HG03097 (cell line): ENCODE measurements at regions not wholly inside any gene's neighbourhood (a gene's known extent, or its start where the extent isn't known, plus 50 kb on each side); places are given as distances from the start of the nearest gene placed in this dataset.
"Not testable (repeated sequence)": the region's sequence is repeated elsewhere in the genome, so short reads cannot be mapped to it uniquely, and the experiment has no call there.

Experiments
- ATAC-seq: cut with Tn5 transposase; IDR thresholded peaks from one replicate; pipeline ENCODE4 v1.9.1; 2021; ENCODE audit not compliant: unreplicated experiment, low FRiP score

DNA sequence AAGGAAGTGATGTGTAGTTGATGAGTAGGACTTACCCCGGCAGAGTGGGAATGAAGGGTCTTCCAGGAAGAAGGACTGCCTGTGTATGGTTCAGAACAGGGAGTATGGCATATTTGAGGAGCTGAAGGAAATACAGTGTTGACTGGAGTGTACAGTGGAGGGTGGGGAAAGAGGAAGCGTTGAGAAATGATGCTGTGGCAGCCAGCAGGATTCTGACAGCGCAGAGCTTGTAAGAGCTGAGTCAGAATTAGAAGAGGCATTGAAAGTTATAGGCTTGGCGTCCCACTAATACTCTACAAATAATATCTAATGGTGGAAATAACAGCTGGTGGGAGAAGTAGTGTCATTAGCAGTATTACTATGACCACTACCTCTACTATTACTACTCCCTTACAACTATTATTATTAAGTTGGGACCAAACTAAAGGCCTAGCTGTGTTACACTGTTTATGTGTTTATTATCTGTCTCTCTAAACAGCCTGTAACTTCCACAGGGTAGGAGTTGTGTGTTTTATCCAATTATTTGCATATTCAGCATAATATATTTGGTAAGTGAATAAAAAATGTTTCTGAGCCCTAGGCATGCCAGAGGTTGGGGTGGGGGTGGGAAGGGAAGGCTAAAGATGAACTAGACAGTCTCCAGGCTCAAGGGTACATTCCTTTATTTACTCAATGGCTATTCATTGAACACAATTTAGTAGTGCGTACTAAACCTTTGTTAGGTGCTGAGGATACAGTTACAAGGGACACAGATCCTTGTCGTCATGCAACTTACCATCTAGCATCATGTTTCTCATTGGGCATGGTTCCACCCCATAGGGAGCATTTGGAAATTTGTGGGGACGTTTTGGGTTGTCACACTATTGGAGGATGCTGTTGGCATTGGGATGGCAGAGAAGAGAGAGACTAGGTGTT, 428.8 kb upstream of the ONECUT1 start:
- no peak for ATAC-seq

DNA sequence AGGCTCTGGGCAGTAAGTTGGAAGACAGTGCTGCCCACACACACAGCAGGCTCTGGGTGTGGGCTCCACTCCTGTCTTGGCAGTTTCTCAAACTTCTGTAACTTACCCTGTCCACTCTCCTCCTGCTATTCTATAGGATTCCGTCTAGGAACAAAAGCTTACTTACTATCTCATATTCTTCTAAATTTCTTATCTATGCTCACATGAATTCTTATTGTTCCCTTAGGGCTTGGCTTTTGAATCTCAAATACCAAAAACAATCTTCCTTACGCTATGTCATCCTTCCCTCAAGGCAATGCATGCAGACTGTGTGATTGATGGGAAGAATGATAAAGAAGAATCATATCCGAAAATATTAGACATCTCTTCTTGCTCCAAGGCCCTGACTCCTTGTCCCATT, 425.9 kb upstream of the ONECUT1 start:
- no peak for ATAC-seq

DNA sequence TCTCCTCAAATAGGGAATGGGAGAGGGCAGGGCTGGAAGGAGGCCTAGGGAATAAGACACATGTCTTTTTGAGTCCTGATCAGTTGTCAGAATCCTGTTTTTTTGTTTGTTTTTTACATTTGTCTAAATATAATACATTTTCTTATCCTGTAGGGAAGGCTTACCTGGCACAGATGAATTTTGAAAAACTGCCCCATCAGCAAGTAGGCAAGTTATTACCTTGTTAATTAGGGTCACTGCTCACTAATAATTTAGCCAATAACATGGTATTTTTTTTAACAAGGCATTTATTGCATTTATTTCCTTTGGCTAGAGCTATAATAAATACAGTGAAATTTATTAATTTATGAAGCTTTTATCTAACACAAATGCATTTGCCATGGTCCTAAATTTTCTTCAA, 423.2 kb upstream of the ONECUT1 start:
- no peak for ATAC-seq

DNA sequence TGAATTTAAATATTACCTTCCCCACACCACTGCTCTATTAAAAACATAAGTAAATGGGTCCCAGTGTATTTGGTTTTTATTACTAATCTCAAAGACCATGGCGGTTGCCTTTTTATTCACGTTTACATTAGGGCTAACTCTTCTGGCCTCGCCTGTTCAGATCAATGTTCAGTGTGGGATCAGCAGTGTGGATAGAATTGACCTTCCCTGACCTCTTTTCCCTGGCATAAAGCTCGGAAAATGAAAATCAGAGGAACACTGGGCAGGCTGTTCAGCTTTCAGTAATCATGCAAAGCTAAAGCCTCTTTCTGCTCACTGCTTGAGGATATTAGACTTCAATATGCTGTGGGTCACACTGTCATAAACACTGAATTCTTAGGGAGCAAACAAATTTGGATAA, 422.6 kb upstream of the ONECUT1 start:
- no peak for ATAC-seq

DNA sequence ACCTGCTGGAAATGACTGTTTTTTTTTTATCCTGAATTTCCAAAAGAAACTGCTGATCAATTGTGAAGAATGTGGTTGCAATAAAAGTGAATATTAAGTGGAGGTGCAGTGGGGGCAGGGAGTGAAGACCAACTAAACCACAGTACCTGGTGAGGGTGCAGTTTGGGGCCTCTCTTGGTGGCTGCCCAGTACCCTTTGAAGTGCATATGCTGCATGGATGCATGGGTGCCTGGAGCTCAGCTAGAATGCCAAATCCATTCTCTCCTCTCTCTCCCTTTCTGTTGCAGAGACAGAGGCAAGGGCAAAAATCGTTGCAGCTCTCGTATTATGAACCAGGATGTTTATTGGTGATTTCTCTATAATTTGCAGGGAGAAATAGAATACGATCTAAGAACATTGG, 420.5 kb upstream of the ONECUT1 start:
- no peak for ATAC-seq

DNA sequence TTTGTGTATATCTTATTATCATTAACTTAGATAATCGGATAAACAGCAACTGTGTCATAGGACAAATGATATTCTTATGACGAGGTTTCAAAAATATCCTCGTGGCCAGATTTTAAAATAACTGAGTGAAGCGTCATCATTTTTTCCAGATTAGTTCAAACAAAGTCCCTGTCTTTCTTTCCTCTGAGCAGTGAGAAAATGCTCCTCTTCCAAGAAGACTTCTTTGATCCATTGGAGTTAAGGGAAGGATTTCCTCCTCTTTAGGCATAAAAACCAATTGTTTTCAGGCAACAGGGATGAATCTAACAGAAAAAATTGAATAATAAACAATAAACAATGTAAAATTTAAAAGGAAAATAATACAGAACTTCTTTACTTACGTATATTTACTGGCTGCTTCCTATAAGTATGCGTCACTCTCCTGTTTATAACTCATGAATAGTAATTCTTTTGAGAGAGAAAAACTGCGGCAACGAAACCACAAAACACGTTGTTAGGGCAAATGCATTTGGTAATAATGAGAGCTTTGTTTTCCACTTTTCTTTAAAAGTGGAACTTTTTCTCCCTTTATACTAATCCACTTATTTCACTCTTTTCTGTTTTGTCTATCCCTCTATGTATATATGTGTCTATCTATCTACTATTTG, 419.4 kb upstream of the ONECUT1 start:
- no peak for ATAC-seq

DNA sequence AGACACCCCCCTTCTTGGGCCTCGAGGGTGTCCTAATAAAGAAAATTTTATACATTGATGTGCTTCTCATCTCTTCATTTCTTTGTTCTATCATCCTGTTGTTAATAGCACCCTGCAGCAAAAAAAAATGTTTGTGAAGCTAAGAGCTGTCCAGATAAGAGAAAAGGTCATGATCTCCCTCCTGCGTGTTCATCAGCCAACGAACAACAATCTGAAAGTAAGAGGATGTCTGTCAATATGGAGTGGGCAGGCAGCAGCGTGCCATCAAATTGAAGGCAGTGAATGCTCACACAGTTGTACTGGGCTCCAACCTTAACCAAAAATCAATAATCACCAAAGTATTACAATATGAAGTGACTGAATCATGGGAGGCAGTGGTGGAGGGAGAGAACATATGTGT, 418.6 kb upstream of the ONECUT1 start:
- ATAC-seq = no peak

DNA sequence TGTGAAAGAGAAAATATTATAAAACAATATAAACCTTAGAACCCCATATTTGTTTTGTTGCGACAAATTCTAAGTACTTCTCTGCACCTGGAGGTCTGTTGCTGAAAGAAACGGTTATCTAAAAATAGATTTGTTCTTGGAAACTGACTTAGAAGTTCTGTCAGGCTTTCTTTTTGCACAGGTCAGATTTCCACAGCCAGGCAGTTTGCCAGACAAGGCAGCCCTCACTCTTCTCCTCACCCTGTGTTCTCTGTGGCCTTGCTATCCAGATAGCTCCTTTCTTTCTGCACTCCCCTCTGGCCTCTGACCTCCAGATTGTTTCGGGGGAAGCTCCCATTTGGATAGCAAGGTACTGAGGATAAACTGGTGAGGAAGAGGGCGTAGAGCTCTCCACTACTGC, 413.3 kb upstream of the ONECUT1 start:
- ATAC-seq = no peak

DNA sequence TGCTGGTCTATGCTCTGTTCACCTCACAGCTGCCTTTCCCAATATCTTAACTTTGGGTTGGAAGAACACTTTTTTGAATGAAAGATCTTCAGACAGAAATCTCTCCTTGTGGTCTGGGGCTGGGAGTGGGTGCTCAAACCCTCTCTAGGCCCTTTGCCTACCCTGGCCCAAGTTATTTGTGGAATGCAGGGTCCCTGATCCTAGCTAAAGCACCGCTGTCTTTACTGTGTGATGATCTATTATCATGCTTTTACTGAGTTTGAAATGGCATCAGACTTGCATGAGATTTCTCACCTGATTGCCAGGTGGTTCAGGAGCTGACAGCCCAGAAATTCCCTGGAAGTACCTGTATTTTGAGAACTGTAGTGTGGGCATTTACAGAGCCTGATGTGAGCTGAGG, 412.7 kb upstream of the ONECUT1 start:
- ATAC-seq = no peak

DNA sequence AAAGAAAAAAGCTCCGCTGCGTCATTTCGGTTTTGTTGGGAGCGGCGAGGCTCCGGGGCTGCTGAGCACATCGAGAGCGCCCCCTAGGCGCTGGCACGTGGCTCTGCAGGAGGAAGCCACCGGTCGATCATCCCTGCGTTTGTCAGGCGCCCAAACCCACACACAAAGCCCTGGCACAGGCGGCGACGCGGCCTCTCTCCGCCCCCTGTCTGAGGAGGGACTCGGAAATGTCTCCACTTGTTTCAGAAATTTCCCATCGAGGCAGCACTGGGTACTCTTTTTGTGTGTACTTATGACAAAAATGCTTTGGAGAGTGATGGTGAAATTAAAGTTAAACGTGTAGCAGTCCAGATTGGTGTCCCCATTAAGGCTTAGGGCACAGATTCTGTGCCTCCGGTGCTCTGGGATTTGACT, 407.3 kb upstream of the ONECUT1 start:
- ATAC-seq = peak; percentile 71

DNA sequence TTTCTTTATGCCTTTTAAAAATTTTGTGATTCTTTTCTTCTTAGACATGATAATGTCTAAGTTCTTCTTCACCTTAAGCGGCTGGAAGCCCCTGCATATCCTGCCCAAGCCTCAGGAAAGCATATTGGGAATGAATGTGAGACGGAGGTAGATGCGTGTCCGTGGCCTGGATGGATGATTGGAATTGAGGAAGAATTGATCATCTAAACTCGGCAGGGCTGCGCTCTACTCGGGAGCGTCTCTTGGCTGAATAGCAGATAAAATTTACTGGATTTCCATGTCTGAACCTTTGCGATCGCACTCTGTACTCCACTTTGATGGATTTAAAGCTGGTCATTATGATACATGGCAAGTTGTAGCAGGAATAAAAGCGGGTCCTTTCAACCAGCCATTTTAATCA, 406.7 kb upstream of the ONECUT1 start:
- ATAC-seq = no peak

DNA sequence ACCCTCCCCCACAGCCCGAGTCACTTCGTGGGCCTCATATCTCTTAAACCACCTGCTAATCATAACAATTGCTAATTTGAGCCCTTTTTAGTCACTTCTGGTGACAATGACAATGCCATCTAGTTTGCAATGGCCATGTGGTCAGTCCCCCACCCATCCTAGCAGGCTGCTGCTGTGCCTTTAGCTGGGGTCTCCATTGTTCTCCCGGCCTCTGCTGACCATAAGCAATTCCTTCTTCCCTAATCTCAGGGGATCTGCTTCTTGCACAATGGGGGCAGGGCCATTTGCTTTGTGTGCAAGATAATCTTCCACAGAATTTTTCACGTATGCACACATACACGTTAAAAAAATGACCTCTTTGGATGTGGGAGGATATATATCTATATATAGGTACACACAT, 406.1 kb upstream of the ONECUT1 start:
- ATAC-seq = no peak

DNA sequence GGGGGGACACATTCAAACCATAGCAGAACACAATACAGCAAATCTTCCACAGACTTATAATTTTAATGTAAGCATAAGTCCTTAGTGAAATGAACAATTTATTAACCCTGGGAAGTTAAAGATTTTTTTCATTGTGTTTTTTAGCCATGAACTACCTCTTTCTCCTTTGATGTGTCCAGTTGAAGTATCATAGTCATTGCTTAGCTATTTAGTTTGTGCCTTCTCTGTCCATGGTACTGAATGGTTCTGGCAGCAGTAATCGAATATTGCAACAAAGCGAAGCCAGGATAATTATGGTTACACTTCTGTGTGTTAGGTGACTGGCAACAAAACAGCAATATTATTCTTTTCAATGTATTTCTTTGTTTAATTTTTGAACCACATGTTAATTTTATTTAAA, 403.0 kb upstream of the ONECUT1 start:
- no peak for ATAC-seq

DNA sequence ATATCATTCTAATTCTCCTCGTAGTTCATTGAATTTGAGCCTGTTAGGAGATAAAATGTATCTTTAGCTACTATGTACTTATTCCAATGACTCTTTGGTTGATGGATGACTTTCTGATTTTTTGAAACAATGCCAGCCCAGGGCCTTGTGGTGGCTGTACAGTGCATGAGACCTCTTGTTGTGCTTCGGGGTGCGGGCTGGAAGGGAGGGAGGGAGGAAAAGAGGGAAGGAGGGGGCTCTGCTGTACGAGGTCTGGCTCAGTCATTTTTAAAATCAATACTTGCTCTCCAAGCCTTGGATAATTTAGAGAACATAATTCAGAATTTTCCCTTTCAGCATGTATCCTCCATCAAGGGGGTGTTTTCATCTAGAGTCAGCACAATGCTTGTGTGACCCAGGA, 399.7 kb upstream of the ONECUT1 start:
- ATAC-seq = no peak

DNA sequence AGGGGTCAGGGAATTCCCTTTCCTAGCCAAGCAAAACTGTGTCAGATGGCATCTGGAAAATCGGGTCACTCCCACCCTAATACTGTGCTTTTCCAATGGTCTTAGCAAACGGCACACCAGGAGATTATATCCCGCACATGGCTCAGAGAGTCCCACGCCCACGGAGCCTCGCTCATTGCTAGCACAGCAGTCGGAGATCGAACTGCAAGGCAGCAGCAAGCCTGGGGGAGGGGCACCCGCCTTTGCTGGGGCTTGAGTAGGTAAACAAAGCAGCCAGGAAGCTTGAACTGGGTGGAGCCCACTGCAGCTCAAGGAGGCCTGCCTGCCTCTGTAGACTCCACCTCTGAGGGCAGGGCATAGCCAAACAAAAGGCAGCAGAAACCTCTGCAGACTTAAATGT, 393.3 kb upstream of the ONECUT1 start:
- ATAC-seq = not testable (repeated sequence)

DNA sequence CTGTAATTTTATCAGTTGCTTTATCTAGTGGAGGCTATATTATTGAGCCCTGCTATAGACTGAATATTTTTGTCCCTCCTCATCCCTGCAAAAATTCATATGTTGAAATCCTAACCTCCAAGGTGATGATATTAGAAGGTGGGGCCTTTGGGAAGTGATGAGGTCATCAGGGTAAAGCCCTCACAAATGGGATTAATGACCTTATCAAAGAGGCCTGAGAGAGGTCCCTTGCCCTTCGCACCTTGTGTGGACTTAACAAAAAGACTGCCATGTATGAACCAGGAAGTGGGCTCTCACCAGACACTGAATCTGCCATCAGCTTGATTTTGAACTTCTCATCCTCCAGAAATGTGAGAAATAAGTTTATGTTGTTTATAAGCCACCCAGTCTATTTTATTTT, 381.4 kb upstream of the ONECUT1 start:
- ATAC-seq = no peak

DNA sequence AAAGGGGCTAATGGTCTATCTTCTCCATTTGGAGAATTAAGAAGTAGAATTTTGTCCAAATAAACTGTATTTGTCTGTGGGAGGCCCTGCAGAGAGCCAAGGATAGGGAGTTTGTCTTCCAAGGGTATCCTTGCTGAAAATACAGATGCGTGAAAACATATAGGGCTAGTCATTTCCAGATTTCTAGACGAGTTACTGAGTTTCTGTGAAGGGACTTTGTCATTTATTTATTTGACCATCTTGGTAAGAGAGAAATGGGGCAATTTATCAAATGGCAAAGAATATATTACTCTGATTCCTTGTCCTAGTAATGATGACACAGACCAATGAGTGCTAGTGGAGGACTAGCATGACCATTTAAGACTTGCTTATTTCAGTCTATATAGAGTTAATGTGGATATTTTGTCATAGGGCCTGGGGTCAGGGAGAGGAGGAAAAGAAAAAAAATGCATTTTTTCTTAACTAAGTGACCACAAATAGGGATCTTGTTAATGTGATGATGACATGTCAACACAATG, 376.6 kb upstream of the ONECUT1 start:
- ATAC-seq = no peak

DNA sequence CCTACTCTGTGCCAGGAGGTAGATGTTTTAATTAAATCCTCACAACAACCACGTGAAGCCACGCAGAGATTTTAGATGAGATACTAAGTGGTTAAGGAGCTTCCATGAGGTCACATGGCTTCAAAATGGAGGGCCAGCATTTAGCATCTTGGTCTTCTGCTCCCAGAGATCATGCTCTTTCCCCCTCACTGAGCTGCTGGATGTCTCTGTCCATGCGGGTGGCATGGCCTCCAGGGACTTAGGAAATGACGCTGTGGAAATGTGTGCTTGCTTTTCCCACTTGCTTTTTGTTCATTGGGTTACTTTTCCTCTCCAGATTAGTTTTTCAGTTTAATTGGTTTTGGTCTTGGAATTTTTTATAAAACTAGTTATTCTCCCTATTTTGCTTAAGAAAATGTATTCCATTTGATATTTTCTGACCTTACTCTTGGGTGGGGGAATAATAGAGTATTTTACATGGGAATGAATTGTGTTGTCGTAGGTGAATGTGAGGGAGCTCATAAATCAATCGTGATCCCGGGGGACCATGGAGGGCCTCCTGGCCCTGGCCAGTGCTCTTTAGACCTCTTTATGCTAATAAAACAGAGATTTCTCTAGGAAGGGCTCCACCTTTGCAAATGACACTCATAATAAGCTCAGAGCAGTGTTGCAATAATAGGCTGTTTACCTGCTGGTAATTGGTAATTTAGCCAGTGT, 376.0 kb upstream of the ONECUT1 start:
- no peak for ATAC-seq

DNA sequence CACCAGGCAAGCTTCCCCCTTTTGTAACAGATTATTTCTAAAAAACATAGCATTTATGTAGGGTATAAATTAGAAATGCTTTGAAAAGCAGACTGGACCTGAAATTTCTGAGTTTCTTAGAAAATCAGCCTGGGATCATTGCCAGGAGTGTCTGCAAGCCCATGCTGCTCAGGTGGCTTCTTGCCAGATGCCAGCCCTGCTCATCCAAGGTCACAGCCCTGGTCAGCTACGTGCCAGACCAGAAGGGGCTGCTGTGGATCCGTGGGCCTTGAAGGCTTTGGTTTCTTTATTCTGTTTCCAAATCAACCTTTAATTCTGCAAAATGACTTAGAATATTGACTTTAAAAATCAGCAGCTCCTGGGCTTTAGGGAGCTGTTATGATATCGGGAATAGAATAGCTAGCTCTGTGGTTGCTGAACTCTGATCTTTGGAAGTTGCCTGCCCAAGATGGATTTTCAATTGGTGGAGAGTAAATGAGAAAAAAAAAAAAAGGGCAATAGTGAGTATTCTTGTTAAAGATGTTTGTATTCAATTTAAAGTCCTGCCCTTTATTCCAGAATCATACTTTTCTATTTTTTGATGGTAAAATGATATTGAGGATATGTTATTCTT, 370.1 kb upstream of the ONECUT1 start:
- no peak for ATAC-seq

DNA sequence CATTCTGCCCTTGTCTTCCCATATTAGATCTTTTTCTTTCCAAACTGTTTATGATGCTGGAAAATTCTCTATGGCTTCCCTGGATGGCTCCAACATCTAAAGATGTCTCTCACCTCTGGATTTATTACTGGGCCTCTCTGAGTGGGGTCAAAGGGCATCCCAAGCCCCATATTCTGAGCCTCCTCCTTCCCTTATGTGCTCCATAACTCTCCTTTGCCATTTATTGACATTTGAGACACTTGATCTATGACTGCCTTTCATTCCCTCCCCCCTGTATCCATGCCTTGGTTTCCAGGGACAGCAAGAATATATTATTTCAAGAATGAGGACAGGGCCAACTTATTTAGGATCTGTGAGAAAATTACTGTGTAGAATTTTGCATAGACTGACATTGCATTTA, 369.3 kb upstream of the ONECUT1 start:
- ATAC-seq = no peak

DNA sequence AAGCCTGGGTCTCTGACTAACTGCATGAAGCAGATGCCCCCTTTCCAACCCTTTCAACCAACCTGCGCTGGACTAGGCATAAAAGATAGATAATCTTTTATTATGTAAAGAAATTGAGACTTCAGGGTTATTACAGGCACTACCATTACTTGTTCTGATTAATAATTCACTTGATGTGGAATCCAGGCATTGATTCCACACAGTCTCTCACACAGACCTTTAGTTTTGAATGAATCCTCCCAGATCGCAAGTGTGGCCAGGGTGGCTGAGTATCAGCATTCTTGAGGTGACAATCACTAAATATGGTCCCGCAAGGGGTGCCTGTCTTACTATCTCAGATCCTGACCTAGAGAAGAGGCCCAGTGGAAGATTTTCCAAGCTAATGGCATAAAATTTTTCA, 368.9 kb upstream of the ONECUT1 start:
- ATAC-seq = no peak
